Right forelimb (tissue), 1 donor: ENCODE measurements at regions not wholly inside any gene's neighbourhood (a gene's known extent, or its start where the extent isn't known, plus 50 kb on each side); places are given as distances from the start of the nearest gene placed in this dataset.

Experiments used
- DNase-seq: peaks from one replicate; pipeline ENCODE4 v3.0.0-alpha.2; 2018

GRCh38 chr5:74336297-74336696 is 304.2 kb downstream of the ENC1 start:
- DNase-seq: no peak

GRCh38 chr5:74334762-74335384 is 305.7 kb downstream of the ENC1 start:
- no peak for DNase-seq

- no peak for DNase-seq
Observed at GRCh38 chr5:74334062-74334761, 306.3 kb downstream of the ENC1 start.

GRCh38 chr5:74333430-74333829 is 307.1 kb downstream of the ENC1 start:
- no peak for DNase-seq

- DNase-seq: no peak
Observed at GRCh38 chr5:74332682-74333081, 307.8 kb downstream of the ENC1 start.

GRCh38 chr5:74332006-74332405 is 308.5 kb downstream of the ENC1 start:
- DNase-seq: no peak

GRCh38 chr5:74328221-74328630 is 312.3 kb downstream of the ENC1 start:
- DNase-seq: no peak

- no peak for DNase-seq
Observed at GRCh38 chr5:74327339-74327685, 313.2 kb downstream of the ENC1 start.

GRCh38 chr5:74326571-74327338 is 313.8 kb downstream of the ENC1 start:
- no peak for DNase-seq

- no peak for DNase-seq
Observed at GRCh38 chr5:74325866-74326265, 314.7 kb downstream of the ENC1 start.

GRCh38 chr5:74324556-74324955 is 316.0 kb downstream of the ENC1 start:
- no peak for DNase-seq

- DNase-seq: no peak
Observed at GRCh38 chr5:74322944-74323343, 317.6 kb downstream of the ENC1 start.

GRCh38 chr5:74322191-74322590 is 318.3 kb downstream of the ENC1 start:
- no peak for DNase-seq

GRCh38 chr5:74321326-74321725 is 319.2 kb downstream of the ENC1 start:
- DNase-seq: no peak

- no peak for DNase-seq
Observed at GRCh38 chr5:74320526-74320925, 320.0 kb downstream of the ENC1 start.

GRCh38 chr5:74319076-74319475 is 321.5 kb downstream of the ENC1 start:
- DNase-seq: no peak

GRCh38 chr5:74316064-74316603 is 324.4 kb downstream of the ENC1 start:
- no peak for DNase-seq

GRCh38 chr5:74314906-74315305 is 325.6 kb downstream of the ENC1 start:
- no peak for DNase-seq

GRCh38 chr5:74313896-74314295 is 326.6 kb downstream of the ENC1 start:
- DNase-seq: no peak

- DNase-seq: no peak
Observed at GRCh38 chr5:74312746-74313145, 327.8 kb downstream of the ENC1 start.

- DNase-seq: no peak
Observed at GRCh38 chr5:74311961-74312360, 328.6 kb downstream of the ENC1 start.

- no peak for DNase-seq
Observed at GRCh38 chr5:74310997-74311930, 329.3 kb downstream of the ENC1 start.

GRCh38 chr5:74310386-74310785 is 330.1 kb downstream of the ENC1 start:
- DNase-seq: no peak
